DMS53 (cell line): ENCODE measurements at regions not wholly inside any gene's neighbourhood (a gene's known extent, or its start where the extent isn't known, plus 50 kb on each side); places are given as distances from the start of the nearest gene placed in this dataset.
"Not testable (repeated sequence)": the region's sequence is repeated elsewhere in the genome, so short reads cannot be mapped to it uniquely, and the experiment has no call there.

Experiments
- DNase-seq: peaks from one replicate; lab custom pipeline; 2025; lab: John Stamatoyannopoulos, UW

GRCh38 chr21:9695759-9696158, 825.6 kb upstream of the TPTE start:
- not testable (repeated sequence) for DNase-seq

GRCh38 chr21:9697751-9698150, 823.6 kb upstream of the TPTE start:
- DNase-seq, result not testable (repeated sequence)

GRCh38 chr21:9705016-9705415, 816.4 kb upstream of the TPTE start:
- not testable (repeated sequence) for DNase-seq

GRCh38 chr21:9705455-9705854, 815.9 kb upstream of the TPTE start:
- not testable (repeated sequence) for DNase-seq

GRCh38 chr21:9724542-9724941, 796.8 kb upstream of the TPTE start:
- DNase-seq, result not testable (repeated sequence)

GRCh38 chr21:9727187-9727586, 794.2 kb upstream of the TPTE start:
- DNase-seq, result not testable (repeated sequence)

GRCh38 chr21:9728219-9728992, 793.0 kb upstream of the TPTE start:
- not testable (repeated sequence) for DNase-seq

- DNase-seq, result no peak
Observed at GRCh38 chr21:9730866-9731265, 790.5 kb upstream of the TPTE start.

- DNase-seq, result not testable (repeated sequence)
Observed at GRCh38 chr21:9731317-9731716, 790.1 kb upstream of the TPTE start.

GRCh38 chr21:9732605-9733004, 788.8 kb upstream of the TPTE start:
- DNase-seq, result not testable (repeated sequence)

- DNase-seq, result not testable (repeated sequence)
Observed at GRCh38 chr21:9733761-9734558, 787.4 kb upstream of the TPTE start.

GRCh38 chr21:9735421-9735961, 785.9 kb upstream of the TPTE start:
- DNase-seq, result no peak

- DNase-seq, result not testable (repeated sequence)
Observed at GRCh38 chr21:9737301-9737700, 784.1 kb upstream of the TPTE start.

- DNase-seq, result not testable (repeated sequence)
Observed at GRCh38 chr21:9737871-9738515, 783.4 kb upstream of the TPTE start.

GRCh38 chr21:9738527-9738926, 782.9 kb upstream of the TPTE start:
- DNase-seq, result no peak

- no peak for DNase-seq
Observed at GRCh38 chr21:9739240-9739639, 782.1 kb upstream of the TPTE start.

- not testable (repeated sequence) for DNase-seq
Observed at GRCh38 chr21:9740177-9740941, 781.0 kb upstream of the TPTE start.

- DNase-seq, result not testable (repeated sequence)
Observed at GRCh38 chr21:9740991-9741742, 780.2 kb upstream of the TPTE start.

- DNase-seq, result not testable (repeated sequence)
Observed at GRCh38 chr21:9743566-9743965, 777.8 kb upstream of the TPTE start.

GRCh38 chr21:9744166-9744565, 777.2 kb upstream of the TPTE start:
- DNase-seq, result not testable (repeated sequence)

GRCh38 chr21:9744593-9744992, 776.8 kb upstream of the TPTE start:
- not testable (repeated sequence) for DNase-seq
